Esophagus squamous epithelium (tissue), 4 donors: ENCODE measurements at regions not wholly inside any gene's neighbourhood (a gene's known extent, or its start where the extent isn't known, plus 50 kb on each side); places are given as distances from the start of the nearest gene placed in this dataset.

Source experiments
- CTCF ChIP-seq, 6 experiments: fragments of 450-650 bp in 4 of 6; fragments of 200-600 bp in 2 of 6; sonication (generic) in 2 of 6; IDR thresholded peaks; one replicate each; pipeline ENCODE4 v1.5.1; 2016 to 2019; ENCODE audit warnings: antibody characterized with exemption in 6 of 6, mild to moderate bottlenecking in 4 of 6, moderate library complexity in 4 of 6
- POLR2A ChIP-seq, 4 donors: fragments of 450-650 bp; IDR thresholded peaks; one replicate each; pipeline ENCODE4 v1.6.1; 2017; ENCODE audit warnings: antibody characterized with exemption in 4 of 4, mild to moderate bottlenecking in 4 of 4, moderate library complexity in 3 of 4

- no peak for TF ChIP-seq CTCF (IDR thresholded peaks at IDR 0.05)
- TF ChIP-seq POLR2A (IDR thresholded peaks at IDR 0.05), result no peak
Measured at GRCh38 chr5:104095527-104095926, 532.9 kb upstream of the NUDT12 start.
